ENCODE measurements at regions not wholly inside any gene's neighbourhood (a gene's known extent, or its start where the extent isn't known, plus 50 kb on each side); places are given as distances from the start of the nearest gene placed in this dataset.

DNA sequence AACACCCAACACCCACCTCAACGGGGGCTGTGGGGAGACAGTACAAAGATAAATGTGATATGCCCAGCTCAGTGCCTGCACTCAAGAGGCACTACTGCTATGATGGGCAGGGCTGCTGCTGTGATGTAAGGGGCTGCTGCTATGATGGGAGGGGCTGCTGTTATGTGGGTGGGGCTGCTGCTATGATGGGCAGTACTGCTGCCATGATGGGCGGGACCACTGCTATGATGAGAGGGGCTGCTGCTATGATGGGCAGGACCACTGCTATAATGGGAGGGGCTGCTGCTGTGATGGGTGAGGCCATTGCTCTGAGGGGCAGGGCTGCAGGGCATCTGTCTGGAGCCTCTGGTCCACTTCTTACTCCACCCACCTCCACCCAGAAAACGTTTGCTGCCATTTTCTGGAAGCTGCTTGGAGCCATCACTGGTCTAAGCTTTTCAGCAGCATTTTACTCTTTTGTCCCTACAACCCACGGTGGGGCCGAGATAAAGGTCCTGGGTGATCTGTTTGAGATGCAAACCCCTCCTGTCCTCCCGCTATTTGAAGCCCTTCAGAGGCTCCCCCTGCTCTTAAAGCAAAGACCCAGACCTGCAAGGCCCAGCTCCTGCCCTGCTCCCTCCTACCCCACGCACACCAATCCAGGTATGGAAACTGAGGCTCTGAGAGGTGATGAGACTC lies 656.9 kb downstream of the PTPRU start:
- intact Hi-C loops (cut with DNase I): no loop called here
- DNase-seq (ENCODE audit: low spot score) (no peak), ATAC-seq (no peak)

DNA sequence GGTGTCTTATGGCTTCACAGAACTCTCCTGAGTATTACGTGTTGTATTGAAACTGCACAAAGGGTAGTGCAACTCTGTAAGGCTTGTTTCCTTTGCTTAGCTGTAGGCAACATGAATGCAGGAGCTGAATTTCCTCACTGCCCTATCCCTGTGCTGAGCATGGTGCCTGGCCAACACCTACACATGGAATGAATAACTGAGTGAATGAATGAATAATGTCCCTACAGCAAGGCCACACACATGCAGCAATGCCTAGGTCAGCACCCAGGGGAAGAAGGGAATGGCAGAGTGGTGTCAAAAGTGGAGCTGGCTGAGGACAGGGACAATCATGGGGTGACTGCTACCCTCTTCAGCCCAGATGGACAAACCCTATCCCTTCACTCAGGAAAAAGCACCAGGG lies 655.9 kb downstream of the PTPRU start:
- no peak for DNase-seq (ENCODE audit: low spot score)
- ATAC-seq: no peak
- intact Hi-C loops (cut with DNase I): no loop called here

DNA sequence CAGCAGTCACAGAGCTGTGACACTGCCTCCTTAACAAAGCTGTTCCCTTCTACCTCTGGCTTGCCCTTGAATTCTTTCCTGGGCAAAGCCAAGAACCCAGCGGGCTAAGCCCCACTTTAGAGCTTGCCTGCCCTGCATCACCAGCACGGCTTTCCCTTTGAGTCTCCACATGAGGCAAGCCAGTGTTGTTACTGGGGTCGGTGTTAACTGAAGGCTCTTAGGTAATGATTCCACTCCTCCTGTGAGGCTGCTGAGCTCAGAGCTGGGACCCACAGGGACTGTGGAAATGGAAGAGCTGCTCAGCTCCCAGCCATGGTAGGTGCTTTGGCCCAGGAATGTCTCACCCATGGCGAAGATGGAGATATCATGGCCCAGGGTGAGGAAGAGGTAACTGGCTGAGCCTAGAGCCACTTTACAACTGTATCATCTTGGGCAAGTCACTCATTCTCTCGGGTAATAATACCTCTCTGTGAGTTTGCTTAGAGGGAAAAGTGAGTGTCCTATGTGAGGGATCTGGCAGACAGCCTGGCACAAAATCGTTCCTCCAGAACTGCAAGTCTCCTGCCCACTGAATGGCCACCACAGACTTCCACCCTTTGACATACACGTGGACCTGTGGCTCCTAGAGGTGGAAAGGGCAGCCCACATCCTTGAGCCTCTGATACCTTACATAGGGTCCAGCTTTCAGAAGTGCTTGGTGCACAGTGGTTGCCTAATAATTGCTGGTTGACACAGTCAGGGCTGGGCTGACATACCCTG lies 654.1 kb downstream of the PTPRU start:
- ATAC-seq (no peak), DNase-seq (ENCODE audit: low spot score) (no peak)
- intact Hi-C loops (cut with DNase I): no loop called here

DNA sequence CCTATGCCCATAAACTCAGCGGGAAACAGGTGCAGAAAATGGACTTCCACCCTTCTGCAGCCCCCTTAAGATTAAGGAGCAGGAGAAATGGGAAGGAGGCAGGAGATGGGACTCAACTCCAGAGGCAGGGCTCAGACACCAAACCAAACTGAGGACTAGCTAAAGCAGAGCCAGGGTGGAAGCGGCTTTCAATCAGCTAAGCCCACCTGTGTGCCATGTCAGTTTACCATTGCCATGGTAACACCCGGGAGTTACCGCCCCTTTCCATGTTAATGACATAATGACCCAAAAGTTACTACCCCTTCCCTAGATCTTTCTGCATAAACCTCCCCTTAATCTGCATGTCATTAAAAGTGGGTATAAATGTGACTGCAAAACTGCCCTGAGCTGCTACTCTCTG lies 653.5 kb downstream of the PTPRU start:
- ATAC-seq (no peak), DNase-seq (ENCODE audit: low spot score) (no peak)
- intact Hi-C loops (cut with DNase I): no loop called here

DNA sequence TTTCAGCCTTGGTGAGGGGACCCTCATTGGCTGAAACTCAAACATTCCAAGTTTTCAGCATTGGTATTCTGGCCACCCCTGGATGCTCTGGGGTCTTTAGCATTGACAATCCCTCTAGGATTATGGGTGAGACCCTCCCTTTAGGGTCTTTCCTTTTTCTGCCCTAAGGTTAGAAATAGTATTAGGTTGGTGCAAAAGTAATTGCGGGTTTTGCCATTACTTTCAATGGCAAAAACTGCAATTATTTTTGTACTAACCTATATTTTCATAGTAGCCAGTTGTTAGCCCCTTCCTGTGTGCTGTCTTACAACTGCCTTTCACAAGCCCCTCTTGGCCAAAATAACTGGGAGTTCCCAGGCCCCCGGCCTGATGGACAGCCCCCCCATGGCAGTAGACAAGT lies 648.4 kb downstream of the PTPRU start:
- intact Hi-C loops (cut with DNase I): no loop called here
- DNase-seq (ENCODE audit: low spot score) (peak; percentile 23), ATAC-seq (no peak)

DNA sequence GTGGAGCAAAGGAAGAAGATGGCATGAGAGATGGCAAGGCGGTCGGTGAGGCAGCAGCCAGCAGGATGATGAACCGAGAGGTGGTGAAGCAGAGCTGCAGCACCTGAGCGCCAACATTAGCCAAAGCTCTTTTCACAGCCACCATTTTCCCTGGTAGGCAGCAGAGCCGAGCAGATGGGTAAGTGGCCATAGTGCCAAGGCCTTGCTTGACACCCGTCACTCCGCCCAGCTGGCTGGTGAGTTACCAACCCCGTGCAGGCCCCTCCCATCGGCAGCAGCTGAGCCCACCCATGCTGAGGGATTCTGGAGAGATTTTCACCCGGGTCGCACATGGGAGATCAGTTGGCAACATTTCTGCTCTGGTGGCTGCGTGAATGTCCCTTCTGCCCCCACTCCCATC lies 647.7 kb downstream of the PTPRU start:
- intact Hi-C loops (cut with DNase I): no loop called here
- ATAC-seq: no peak
- DNase-seq (ENCODE audit: low spot score): peak; percentile 52

DNA sequence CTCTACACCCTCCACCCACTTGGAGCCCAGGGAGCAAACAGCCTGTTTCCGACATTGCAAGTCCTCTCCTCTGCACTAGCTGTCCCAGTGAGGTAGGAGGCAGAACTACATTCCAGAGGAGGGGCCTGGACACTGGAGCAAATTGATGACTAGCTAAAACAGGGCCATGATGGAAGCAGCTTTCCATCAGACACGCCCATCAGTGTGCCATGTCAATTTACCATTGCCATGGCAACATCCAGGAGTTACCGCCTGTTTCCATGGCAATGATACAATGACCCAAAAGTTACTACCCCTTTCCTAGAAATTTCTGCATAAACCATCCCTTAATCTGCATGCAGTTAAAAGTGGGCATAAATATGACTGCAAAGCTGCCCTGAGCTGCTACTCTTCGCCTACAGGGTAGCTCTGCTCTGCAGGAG lies 647.1 kb downstream of the PTPRU start:
- intact Hi-C loops (cut with DNase I): no loop called here
- ATAC-seq (no peak), DNase-seq (ENCODE audit: low spot score) (peak; percentile 21)

DNA sequence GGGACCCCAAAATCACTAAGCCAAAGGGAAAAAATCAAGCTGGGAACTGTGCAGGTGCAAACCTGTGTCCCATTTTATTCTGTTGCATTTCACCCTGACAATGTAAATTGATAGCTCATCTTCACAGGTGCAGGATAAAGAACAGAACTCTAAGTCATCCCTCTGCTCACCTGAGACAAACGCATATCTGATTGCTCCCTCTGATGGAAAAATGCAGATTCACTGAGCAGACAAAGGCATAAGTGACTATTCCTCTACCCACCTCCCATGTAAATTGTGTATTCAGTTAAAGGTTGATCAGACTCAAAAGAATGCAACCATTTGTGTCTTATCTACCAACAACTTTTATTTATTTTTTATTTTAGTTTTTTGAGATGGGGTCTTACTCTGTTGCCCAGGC lies 644.2 kb downstream of the PTPRU start:
- DNase-seq (ENCODE audit: low spot score): no peak
- ATAC-seq: no peak
- intact Hi-C loops (cut with DNase I): no loop called here

DNA sequence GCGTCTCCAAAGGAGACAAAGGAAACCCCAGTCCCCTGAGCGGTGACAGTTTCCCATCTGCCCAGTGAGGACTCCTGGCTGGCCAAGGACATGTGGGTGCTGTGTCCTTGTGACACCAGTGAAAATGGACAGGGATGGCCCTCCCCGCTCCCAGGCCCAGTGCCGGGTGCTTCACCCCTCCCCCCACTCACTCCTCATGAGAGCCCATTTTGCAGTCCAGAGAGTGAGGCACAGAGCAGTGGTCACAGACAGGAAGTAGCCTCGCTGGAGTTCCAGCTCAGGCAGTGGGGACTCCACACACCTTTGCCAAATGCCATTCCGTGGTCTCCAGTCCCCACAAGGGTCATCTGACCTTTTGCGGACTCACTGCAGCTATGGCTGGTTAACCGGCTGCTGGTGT lies 642.9 kb downstream of the PTPRU start:
- intact Hi-C loops (cut with DNase I): no loop called here
- DNase-seq (ENCODE audit: low spot score) (peak; percentile 27), ATAC-seq (no peak)

DNA sequence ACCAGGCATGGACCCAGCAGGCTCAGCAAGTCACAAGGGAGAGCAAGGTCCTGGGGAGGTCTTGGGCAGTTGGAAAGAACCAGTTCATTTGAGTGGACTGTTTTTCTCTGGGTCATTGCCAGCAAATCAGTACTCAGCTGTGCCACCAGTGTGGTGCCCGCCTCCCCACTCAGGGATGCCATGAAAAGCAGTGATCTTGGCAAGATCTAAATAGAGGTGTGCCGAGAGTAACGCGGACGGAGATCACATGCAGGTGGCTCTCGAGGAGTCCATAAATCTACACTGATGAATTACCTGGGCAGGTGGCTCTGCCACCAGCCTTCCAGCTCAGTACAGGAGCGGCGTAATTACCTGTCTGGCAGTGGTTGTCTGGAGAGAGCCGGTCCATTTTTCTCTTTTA lies 642.2 kb downstream of the PTPRU start:
- intact Hi-C loops (cut with DNase I): no loop called here
- no peak for ATAC-seq
- peak; percentile 23 for DNase-seq (ENCODE audit: low spot score)

DNA sequence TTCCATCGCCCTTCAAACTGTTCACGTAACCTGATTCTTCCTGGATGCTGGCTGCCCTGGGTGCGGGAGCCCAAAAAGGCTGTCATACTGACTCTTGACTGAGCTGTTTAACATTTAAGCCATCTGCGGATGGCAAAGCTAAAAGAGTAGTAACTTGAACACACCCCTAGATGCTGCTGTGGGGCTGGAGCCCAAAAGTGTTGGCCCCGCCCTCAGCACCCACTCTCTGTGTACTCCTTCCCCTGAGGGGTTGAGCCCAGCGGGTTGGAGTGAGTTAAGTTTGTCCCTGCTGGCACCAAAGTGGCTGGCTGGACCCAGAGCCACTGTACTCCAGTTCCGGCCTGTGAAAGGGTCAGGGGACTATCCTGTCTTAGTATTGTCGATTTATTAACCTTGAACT lies 640.6 kb downstream of the PTPRU start:
- peak; percentile 32 for DNase-seq (ENCODE audit: low spot score)
- intact Hi-C loops (cut with DNase I): no loop called here
- ATAC-seq: no peak

DNA sequence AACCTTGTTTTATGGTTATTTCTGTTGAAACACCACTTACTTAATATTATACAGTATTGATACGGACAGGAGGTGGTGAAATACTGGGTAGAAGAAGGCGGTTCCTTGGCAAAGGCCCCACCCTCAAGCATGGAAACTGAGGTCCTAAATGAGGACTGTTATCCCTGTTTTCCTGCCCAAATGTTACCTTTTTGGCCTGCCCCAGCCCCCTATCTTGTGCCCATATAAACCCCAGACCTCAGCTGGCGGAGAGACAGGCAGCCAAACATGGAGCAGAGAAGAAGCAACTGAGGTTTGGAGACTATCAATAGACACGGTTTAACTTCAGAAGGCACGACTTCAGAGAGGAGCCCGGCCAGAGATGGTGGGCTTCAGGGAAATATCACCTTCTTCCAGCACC lies 640.1 kb downstream of the PTPRU start:
- no peak for ATAC-seq

DNA sequence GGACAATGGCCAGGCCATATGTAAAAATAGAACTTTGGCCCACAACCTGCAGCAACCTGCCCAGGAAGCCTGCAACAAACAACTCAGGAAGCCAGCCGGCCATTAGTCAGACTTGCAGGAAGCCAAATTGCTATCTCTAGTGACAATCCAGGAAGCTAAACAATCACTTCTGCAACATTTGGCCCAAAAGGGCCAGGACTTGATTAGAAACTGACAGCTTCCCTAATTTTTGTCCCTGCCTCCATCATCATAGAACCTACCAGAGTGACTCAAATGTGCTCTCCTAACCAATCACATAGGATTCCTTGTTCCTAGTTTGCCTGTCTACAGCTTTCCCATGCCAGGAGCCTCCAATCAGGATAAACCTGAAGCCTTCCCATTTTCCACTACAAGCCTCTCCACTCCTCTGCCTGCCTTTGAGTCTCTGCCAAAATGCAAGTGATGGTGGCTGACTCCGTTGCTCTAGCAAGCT lies 639.3 kb downstream of the PTPRU start:
- ATAC-seq: no peak
- intact Hi-C loops (cut with DNase I): no loop called here
- peak; percentile 6 for DNase-seq (ENCODE audit: low spot score)

More for the DNA sequence above, 640.1 kb downstream of the PTPRU start:
- peak; percentile 38 for DNase-seq (ENCODE audit: low spot score)
- intact Hi-C loops (cut with DNase I): no loop called here

DNA sequence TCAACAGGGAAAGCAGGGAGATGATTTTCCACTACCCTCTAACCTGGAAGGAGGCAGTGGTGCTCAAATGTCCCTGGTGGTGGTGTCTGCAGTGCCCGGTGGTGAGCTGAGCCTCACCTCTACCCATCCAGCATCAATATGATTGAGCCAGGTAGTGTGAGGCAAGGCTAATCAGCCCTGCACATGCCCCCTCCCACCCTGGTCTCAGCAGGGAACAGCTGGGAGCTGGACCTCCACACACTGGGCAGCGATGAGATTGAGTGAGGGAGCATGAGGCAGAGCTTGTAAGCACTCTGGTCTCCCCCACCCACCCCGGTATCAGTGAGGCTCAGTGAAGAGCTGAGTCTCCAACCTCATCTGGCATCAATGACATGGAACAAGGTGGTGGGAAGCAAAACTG lies 634.3 kb downstream of the PTPRU start:
- no peak for ATAC-seq
- intact Hi-C loops (cut with DNase I): no loop called here
- no peak for DNase-seq (ENCODE audit: low spot score)

DNA sequence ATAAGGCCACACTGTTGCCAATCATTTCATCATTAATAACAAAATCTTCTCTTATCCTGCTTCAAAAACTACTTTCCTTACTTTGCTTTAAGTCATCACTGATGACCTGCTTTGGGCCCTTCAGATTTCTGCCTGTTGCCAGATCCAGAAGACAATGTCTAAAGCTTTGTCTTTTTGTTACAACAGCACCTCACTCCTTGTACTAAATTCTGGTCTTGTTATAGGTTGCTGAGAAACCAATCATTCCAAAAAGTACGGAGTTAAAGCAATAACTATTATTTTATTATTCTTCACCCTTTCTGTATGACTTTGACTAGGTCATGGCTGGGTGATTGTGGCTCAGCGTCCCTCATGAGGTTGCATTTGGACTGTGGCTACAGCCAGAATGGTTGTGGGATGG lies 633.5 kb downstream of the PTPRU start:
- intact Hi-C loops (cut with DNase I): no loop called here
- ATAC-seq (no peak), DNase-seq (ENCODE audit: low spot score) (no peak)

DNA sequence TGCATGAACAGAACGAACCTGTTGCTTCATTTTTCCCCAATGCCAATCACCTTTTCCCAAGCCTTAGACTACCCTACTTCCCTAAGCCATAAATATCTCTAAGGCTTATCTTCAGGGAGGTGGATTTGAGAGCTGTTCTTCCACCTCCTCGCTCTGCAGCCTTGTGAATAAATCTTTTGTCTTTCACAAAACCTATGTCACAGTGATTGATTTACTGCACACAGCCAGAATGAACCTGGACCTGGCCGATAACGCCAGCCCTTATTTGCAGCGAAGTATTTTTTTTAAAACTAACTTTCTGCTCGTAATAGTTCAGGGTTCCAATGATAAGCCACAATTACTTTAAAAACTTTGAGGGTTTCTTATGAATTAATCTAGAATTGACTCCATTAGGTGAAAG lies 632.6 kb downstream of the PTPRU start:
- no peak for ATAC-seq
- DNase-seq (ENCODE audit: low spot score): no peak
- intact Hi-C loops (cut with DNase I): no loop called here

DNA sequence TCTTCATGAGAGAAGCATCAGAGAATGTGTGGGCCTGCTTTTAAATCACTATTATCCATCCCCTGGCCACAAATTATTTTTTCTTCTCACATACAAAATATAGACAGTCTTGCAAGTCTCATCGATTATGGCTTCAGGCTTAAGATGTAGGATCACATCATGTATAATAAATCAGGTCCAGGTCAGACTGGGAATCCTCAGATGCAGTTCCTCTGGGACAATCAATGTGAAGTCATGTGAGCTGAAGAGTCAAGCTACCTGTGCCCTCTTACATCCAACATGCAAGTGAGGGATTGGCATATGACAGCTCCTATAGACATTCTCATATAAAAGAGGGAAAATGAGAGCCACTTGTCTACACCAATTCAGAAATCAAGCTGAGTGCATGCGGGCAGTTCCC lies 631.8 kb downstream of the PTPRU start:
- intact Hi-C loops (cut with DNase I): no loop called here
- DNase-seq (ENCODE audit: low spot score) (no peak), ATAC-seq (no peak)

DNA sequence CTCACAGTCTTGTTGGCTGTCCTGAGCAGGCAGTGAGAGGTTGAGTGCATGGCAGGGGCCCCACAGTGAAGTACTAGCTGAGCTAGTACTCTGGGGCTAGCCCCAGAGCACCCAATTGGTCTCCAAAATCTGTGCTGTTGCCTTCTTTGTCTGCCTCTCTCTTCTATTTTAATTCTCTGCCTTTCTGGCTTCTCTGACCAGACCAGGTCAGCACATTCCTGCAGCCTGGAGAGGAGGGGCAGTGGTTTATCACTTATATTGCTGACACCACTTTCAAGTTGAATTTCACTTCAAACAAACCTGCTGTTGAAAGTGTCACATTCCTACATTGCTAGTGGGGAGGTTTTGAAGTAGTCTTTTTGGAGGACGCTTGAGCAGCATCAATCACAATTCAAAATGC lies 628.7 kb downstream of the PTPRU start:
- no peak for DNase-seq (ENCODE audit: low spot score)
- no peak for ATAC-seq
- intact Hi-C loops (cut with DNase I): no loop called here

DNA sequence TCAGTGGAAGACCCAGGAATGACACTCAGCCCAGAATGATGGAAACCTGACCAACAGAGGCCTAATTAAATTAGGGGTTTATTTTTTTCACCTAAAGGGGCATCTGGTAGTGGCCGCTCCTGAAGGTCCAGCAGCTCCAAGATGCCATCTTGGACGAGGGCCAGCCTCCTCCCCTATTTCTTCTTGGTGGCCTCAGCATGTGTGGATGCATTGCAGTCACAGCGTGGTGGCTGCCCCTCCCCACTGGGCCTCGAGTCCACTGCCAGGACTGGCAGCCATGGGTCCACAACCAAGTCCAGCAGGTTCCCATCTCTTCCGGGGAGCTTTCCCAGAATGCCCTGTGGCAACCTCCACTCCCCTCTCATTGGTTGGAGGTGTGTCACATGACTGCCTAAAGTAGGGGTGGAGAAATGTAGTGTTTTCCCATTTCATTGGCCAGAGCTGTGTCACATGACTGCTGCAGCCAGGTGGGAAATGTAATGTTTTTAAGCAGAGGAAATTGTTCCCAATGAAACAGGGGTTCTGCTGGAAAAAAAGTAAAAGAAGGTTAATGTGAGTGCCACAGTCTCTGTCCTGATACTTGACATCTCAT lies 628.2 kb downstream of the PTPRU start:
- DNase-seq (ENCODE audit: low spot score): no peak
- no peak for ATAC-seq
- intact Hi-C loops (cut with DNase I): no loop called here

DNA sequence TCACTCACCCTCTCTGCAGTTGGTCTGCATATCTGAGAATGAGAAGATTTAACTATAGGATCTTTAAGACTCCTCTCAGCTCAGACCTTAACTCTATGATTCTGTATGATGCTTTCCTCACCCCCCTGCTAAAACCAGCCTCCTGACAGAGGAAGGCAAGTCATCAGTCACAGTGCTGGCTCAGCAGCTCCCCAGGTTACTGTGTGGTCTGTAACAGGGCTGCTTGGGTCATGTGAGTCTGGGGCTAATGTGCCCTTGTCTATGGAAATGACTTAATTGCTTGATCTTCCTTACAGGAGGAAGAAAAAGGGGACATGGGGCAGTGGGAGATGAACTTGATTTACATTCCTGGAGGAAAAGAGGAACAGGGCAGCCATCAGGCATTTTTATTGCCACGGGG lies 625.6 kb downstream of the PTPRU start:
- DNase-seq (ENCODE audit: low spot score): no peak
- intact Hi-C loops (cut with DNase I): no loop called here
- no peak for ATAC-seq

All from sciatic nerve (tissue), 2 donors.